Lower leg skin (tissue), 4 donors: ENCODE measurements at regions not wholly inside any gene's neighbourhood (a gene's known extent, or its start where the extent isn't known, plus 50 kb on each side); places are given as distances from the start of the nearest gene placed in this dataset.

Experiments
- DNase-seq, 2 donors: peaks; one replicate each; pipeline ENCODE4 v3.0.0-alpha.2; 2019; ENCODE audit warnings: low spot score in 2 of 2
- H3K4me3 ChIP-seq: fragments of 200-600 bp; sonication (generic); 2 replicates; pipeline ENCODE4 v1.5.1; 2017; ENCODE audit warnings: mild to moderate bottlenecking, low read depth; ENCODE audit not compliant: poor library complexity, severe bottlenecking
- CTCF ChIP-seq, 3 donors: fragments of 450-650 bp; IDR thresholded peaks; one replicate each; pipeline ENCODE4 v1.5.1; 2016; ENCODE audit warnings: antibody characterized with exemption in 3 of 3, mild to moderate bottlenecking in 3 of 3, moderate library complexity in 2 of 3
- POLR2A ChIP-seq, 2 donors: fragments of 450-650 bp; IDR thresholded peaks; one replicate each; pipeline ENCODE4 v1.6.1; 2016 to 2017; ENCODE audit warnings: antibody characterized with exemption in 2 of 2, mild to moderate bottlenecking in 1 of 2, moderate library complexity in 1 of 2
- WGBS, 2 donors: methylation state at CpG; one replicate each; pipeline ENCODE4 v1.1.5; 2018; 5-methylcytosine and 5-hydroxymethylcytosine counted together
- intact Hi-C: fragments of 100-400 bp; cut with DNase I; formaldehyde crosslinking; loops from one replicate; pipeline ENCODE4 v1.15.0; 2023; ENCODE audit warnings: low total_unique reads

- intact Hi-C loops = no loop called here
- DNase-seq = no peak
- H3K4me3 ChIP-seq = no peak overlapping the region
- TF ChIP-seq POLR2A (IDR thresholded peaks at IDR 0.05) = no peak
- TF ChIP-seq CTCF (IDR thresholded peaks at IDR 0.05) = no peak
- 44% methylated on average over 2 of the region's 2 CpGs for WGBS, 2 donors
Measured at GRCh38 chr6:42507195-42507594, 55.5 kb upstream of the TRERF1 start.

GRCh38 chr6:42506070-42506469 lies 54.3 kb upstream of the TRERF1 start:
- WGBS, 2 donors = 82 to 89% methylated on average over 6 of the region's 6 CpGs
- intact Hi-C loops = no loop called here
- TF ChIP-seq POLR2A (IDR thresholded peaks at IDR 0.05) (no peak), CTCF (IDR thresholded peaks at IDR 0.05) (no peak)
- no peak for DNase-seq
- H3K4me3 ChIP-seq = no peak overlapping the region

GRCh38 chr6:42505385-42505718 lies 53.6 kb upstream of the TRERF1 start:
- WGBS, 2 donors = 13 to 33% methylated on average over 1 of the region's 1 CpG
- no peak overlapping the region for H3K4me3 ChIP-seq

GRCh38 chr6:42503894-42504293 lies 52.2 kb upstream of the TRERF1 start:
- no peak overlapping the region for H3K4me3 ChIP-seq
- no peak for TF ChIP-seq CTCF (IDR thresholded peaks at IDR 0.05)
- no peak for TF ChIP-seq POLR2A (IDR thresholded peaks at IDR 0.05)
- DNase-seq = no peak
- WGBS, 2 donors = 92 to 93% methylated on average over 3 of the region's 3 CpGs
- intact Hi-C loops = no loop called here

More at GRCh38 chr6:42505385-42505718, 53.6 kb upstream of the TRERF1 start:
- DNase-seq = no peak
- intact Hi-C loops = no loop called here
- TF ChIP-seq CTCF (IDR thresholded peaks at IDR 0.05) (no peak), POLR2A (IDR thresholded peaks at IDR 0.05) (no peak)

- DNase-seq = no peak
- WGBS, 2 donors = 89 to 94% methylated on average over 3 of the region's 3 CpGs
- H3K4me3 ChIP-seq = no peak overlapping the region
- TF ChIP-seq POLR2A (IDR thresholded peaks at IDR 0.05) = no peak
- TF ChIP-seq CTCF (IDR thresholded peaks at IDR 0.05) = no peak
- intact Hi-C loops = no loop called here
Measured at GRCh38 chr6:42502990-42503389, 51.3 kb upstream of the TRERF1 start.

GRCh38 chr6:42502127-42502526 lies 50.4 kb upstream of the TRERF1 start:
- intact Hi-C loops = no loop called here
- TF ChIP-seq CTCF (IDR thresholded peaks at IDR 0.05) (no peak), POLR2A (IDR thresholded peaks at IDR 0.05) (no peak)
- WGBS, 2 donors = 45 to 66% methylated on average over 1 of the region's 1 CpG
- H3K4me3 ChIP-seq = no peak overlapping the region
- DNase-seq = no peak
